Osteocyte (in vitro differentiated cells): ENCODE measurements at regions not wholly inside any gene's neighbourhood (a gene's known extent, or its start where the extent isn't known, plus 50 kb on each side); places are given as distances from the start of the nearest gene placed in this dataset.

Experiments used
- DNase-seq: peaks from one replicate; pipeline ENCODE4 v3.0.0; 2021; ENCODE audit warnings: mixed read lengths; ENCODE audit not compliant: unreplicated experiment; ENCODE audit errors: extremely low spot score
- H3K27ac Mint-ChIP-seq: one replicate; pipeline ENCODE4 v1.8.0; 2021; ENCODE audit warnings: mild to moderate bottlenecking, mixed read lengths; ENCODE audit not compliant: unreplicated experiment
- H3K27me3 Mint-ChIP-seq: one replicate; pipeline ENCODE4 v1.8.0; 2021; ENCODE audit warnings: mixed read lengths; ENCODE audit not compliant: unreplicated experiment
- H3K36me3 Mint-ChIP-seq: one replicate; pipeline ENCODE4 v1.8.0; 2021; ENCODE audit warnings: mixed read lengths; ENCODE audit not compliant: unreplicated experiment
- H3K4me1 Mint-ChIP-seq: one replicate; pipeline ENCODE4 v1.8.0; 2021; ENCODE audit warnings: mixed read lengths; ENCODE audit not compliant: unreplicated experiment
- H3K4me3 Mint-ChIP-seq: one replicate; pipeline ENCODE4 v1.8.0; 2021; ENCODE audit warnings: mild to moderate bottlenecking, moderate library complexity, mixed read lengths; ENCODE audit not compliant: unreplicated experiment
- H3K9me3 Mint-ChIP-seq: one replicate; pipeline ENCODE4 v1.8.0; 2021; ENCODE audit warnings: mixed read lengths; ENCODE audit not compliant: unreplicated experiment
- CTCF ChIP-seq: fragments of 200-600 bp; sonication (generic); IDR thresholded peaks from 2 replicates; pipeline ENCODE4 v1.5.0; 2021; ENCODE audit warnings: antibody characterized with exemption, mild to moderate bottlenecking, moderate library complexity

- no peaks in the 10 kb centered on the region for H3K4me1 Mint-ChIP-seq
- H3K27me3 Mint-ChIP-seq: no peaks in the 10 kb centered on the region
- peaks cover 9% of the 10 kb centered on the region for H3K9me3 Mint-ChIP-seq
- no peak for DNase-seq
- TF ChIP-seq CTCF: no peak
- H3K36me3 Mint-ChIP-seq: no peaks in the 10 kb centered on the region
- H3K4me3 Mint-ChIP-seq: no peak overlapping the region
- H3K27ac Mint-ChIP-seq: no peak overlapping the region
Observed at GRCh38 chr5:44881266-44881665, 72.5 kb downstream of the MRPS30 start.

- peaks cover 3% of the 10 kb centered on the region for H3K9me3 Mint-ChIP-seq
- H3K27ac Mint-ChIP-seq: no peak overlapping the region
- no peaks in the 10 kb centered on the region for H3K27me3 Mint-ChIP-seq
- DNase-seq: no peak
- H3K36me3 Mint-ChIP-seq: no peaks in the 10 kb centered on the region
- H3K4me1 Mint-ChIP-seq: no peaks in the 10 kb centered on the region
- no peak for TF ChIP-seq CTCF
- no peak overlapping the region for H3K4me3 Mint-ChIP-seq
Observed at GRCh38 chr5:44884036-44884435, 75.3 kb downstream of the MRPS30 start.

GRCh38 chr5:44885903-44886302, 77.2 kb downstream of the MRPS30 start:
- DNase-seq: no peak
- no peak for TF ChIP-seq CTCF
- H3K36me3 Mint-ChIP-seq: no peaks in the 10 kb centered on the region

GRCh38 chr5:44887722-44888121, 79.0 kb downstream of the MRPS30 start:
- H3K27me3 Mint-ChIP-seq: no peaks in the 10 kb centered on the region
- no peak for DNase-seq
- no peaks in the 10 kb centered on the region for H3K4me1 Mint-ChIP-seq
- no peak for TF ChIP-seq CTCF
- H3K4me3 Mint-ChIP-seq: no peak overlapping the region
- H3K27ac Mint-ChIP-seq: no peak overlapping the region
- no peaks in the 10 kb centered on the region for H3K36me3 Mint-ChIP-seq
- peaks cover 10% of the 10 kb centered on the region for H3K9me3 Mint-ChIP-seq

More at GRCh38 chr5:44885903-44886302, 77.2 kb downstream of the MRPS30 start:
- peaks cover 3% of the 10 kb centered on the region for H3K9me3 Mint-ChIP-seq
- no peak overlapping the region for H3K27ac Mint-ChIP-seq
- H3K27me3 Mint-ChIP-seq: no peaks in the 10 kb centered on the region
- no peak overlapping the region for H3K4me3 Mint-ChIP-seq
- H3K4me1 Mint-ChIP-seq: no peaks in the 10 kb centered on the region

- Mint-ChIP-seq H3K27me3 (no peaks in the 10 kb centered on the region), H3K36me3 (no peaks in the 10 kb centered on the region), H3K4me1 (no peaks in the 10 kb centered on the region), H3K9me3 (peaks cover 10% of the 10 kb centered on the region), H3K27ac (no peak overlapping the region), H3K4me3 (no peak overlapping the region)
- no peak for TF ChIP-seq CTCF
- DNase-seq: no peak
Observed at GRCh38 chr5:44888435-44888834, 79.7 kb downstream of the MRPS30 start.
